Fibroblast of the conjunctiva (primary cell): ENCODE measurements at regions not wholly inside any gene's neighbourhood (a gene's known extent, or its start where the extent isn't known, plus 50 kb on each side); places are given as distances from the start of the nearest gene placed in this dataset.

Source experiments
- DNase-seq: peaks from one replicate; pipeline ENCODE4 v3.0.0-alpha.2; 2010; ENCODE audit warnings: low read depth

DNA sequence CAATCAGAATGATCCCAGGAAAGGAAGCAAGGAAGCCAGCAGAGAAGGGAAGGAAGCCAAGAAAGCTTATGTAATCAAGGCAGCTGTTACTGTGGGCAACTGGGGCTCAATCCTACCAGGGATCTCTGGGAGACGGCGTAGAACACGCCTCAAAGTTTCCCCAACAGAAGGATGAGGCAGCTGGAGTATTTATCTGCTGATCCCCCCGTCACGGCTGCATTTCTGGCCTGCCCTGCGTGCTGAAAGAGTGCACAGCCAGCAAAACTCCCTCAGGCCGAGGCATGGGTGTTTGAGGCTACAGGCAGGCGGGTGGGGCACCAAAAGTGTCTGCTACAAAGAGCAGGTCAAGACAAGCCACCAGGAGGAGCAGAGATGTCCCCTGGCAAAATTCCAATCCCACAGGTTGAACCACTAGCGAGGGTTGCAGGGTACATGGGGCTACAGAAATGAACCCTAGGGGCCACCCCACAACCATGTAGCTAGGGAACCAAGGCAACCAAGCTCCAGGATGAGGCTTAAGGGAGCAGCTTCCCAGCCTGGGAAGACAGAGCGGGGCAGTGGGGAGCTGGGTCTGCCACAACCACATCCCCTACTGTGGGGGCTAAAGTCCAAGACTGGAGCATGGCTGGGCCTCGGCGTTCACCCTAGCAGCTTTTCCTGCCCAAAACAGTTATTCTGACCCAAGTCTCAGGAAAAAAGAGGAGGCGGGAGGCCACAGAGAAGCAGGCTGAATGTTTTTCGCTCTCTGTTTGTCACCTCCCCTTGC lies 113.4 kb downstream of the BCOR start:
- no peak for DNase-seq

DNA sequence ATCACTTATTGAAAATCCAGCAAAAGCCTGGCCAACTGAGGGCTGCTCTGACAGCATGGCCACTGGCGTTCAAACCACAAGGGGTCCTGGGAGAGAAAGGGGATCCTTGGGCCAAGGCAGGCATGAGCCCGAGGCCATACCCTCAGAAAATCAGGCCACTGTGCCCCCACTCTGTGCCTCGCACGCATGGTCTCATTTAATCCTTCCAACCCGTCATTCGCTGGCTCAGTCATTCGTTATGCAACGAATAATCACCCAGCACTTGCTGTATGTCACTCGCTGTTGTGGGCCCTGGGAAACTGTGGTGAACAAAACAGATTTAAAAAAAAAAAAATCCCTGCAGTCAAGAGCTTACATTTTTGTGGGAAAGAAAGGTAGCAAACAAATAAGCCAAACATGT lies 112.7 kb downstream of the BCOR start:
- no peak for DNase-seq

DNA sequence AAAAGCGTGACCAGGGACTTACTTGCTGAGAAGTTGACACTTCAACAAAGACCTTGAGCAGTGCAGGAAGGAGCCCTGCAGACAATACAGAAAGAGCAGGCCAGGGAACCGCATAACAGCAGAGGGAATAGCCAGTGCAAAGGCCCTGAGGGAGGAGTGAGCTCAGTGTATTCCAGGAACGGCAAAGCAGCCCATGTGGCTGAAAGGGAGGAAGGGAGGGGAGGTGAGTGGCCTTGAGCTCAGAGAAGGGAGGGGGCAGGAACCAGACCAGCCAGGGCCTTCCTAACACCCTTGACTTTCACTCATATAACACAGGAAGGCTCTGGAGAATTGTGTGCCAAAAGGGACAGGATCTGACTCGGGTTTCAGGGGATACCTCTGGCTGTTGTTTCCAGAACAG lies 112.2 kb downstream of the BCOR start:
- no peak for DNase-seq

DNA sequence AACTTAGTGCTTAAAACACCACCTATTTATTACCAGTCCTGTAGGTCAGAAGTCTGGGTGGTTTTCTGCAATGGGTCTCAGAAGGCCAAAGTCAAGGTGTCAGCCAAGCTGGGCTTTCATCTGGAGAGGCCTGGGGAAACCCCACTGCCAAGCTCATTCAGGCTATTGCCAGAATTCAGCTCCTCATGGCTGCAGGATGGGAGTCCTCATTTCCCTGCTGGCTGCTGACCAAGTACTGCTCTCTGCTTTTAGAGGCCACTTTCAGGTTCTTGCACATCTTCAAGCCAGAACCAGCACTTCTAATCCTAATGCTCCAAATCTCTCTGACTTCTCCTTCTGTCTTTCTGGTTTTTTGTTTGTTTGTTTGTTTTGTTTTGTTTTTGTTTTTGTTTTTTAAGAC lies 109.3 kb downstream of the BCOR start:
- no peak for DNase-seq

DNA sequence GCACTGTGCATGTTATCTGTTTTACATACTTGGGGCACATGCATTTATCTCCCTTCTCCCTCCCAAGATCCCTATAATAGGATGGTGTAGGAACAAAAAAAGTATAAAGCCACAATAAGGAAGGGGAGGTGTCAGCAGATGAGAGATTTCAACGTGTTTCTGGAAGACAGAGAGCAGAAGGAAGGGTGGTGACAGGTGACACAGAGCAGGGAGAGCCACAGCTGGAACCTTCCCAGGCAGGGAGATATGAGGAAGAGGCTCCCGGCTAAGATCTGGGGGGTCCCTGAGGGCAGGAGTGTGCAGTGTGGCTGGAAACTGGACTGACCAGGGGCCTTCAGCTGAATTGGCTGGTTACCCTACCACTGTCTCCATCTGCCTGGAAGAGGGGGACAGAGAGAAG lies 107.4 kb downstream of the BCOR start:
- no peak for DNase-seq

DNA sequence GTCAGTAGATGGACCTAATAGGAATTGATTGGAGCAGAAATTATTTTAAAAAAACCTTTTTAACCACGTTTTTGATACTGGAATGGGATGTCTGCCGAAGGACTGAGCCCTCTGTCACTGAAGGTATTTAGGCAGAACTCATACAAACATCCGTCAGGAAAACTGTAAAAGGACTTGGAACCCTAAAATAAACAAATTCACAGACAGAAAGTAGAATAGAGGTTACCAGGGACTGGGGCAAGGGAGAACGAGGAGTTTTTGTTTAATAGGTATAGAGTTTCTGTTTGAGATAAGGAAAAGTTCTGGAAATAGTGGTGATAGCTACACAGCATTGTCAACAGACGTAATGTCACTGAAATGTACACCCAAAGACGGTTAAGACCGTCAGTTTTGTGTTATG lies 105.5 kb downstream of the BCOR start:
- no peak for DNase-seq

DNA sequence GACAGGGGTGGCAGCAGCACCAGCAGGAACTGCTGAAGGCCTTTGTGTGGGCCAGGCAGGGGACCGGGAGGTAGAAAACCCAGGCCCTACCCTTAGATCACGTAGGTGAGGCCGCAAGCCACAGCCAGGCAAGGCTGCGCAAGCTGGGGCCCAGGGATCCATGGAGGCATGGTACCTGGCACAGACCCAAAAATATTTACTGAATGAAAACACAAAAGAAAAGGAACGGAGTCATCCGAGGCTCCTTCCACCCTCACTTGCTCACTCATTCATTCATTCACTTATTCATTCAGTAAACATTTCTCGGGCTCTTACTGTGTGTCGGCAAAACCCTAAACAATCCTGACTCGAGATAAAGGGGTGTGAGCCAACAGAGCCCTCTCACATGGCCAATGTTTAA lies 102.3 kb downstream of the BCOR start:
- DNase-seq, result no peak

DNA sequence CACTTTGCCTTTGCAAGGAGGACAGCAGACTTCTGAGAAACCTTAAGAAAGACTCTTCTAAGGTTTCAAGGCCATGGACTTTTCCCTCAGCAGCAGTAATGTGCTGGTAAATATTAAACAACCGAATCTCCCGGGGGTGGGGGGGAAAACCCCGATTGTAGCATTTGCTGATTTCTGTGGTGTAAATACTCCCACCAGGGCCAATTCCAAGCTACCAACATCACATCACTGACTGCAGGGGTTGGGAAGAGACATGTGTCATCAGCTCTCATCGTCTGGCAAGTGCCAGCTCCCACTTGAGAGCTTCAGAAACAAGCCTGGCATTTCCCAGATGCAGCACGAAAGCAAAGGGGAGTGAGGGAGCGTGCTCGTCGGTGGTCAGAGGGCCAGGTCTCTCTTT lies 101.2 kb downstream of the BCOR start:
- no peak for DNase-seq

DNA sequence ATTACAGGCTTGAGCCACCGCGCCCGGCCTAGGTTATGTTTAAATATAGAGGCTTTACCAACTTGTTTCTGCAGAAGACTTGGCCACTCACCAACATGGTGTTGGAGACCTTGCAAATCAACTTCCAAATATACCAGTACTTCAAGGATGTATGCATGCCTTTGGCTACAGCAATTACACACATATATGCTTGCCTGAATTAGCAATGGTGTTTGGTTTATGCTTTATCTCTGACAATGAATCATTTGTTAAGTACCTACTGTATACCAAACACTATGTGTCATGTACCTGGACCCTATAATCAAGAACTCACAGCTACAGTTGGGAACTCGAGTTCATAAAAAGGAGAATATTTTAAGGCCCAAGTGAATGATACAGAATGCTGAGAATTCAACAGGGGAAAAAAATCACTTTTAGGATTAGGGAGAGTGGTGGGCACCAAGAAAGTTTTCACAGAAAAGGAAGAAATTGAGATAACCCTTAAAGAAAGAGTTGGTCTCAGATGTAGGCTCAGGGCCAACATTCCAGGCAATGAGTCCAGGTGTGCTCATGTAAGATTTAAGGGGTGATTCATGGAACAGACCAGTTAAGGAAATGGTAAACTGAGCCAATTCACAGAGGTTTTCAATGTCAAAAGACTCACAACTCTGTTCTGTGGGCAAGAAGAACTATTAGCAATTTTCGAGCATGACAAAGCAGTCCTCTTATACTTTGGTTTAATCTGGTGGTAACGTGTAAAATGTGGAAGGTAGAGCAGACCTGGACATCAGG lies 98.9 kb downstream of the BCOR start:
- DNase-seq, result no peak
